ENCODE measurements at regions not wholly inside any gene's neighbourhood (a gene's known extent, or its start where the extent isn't known, plus 50 kb on each side); places are given as distances from the start of the nearest gene placed in this dataset.

DNA sequence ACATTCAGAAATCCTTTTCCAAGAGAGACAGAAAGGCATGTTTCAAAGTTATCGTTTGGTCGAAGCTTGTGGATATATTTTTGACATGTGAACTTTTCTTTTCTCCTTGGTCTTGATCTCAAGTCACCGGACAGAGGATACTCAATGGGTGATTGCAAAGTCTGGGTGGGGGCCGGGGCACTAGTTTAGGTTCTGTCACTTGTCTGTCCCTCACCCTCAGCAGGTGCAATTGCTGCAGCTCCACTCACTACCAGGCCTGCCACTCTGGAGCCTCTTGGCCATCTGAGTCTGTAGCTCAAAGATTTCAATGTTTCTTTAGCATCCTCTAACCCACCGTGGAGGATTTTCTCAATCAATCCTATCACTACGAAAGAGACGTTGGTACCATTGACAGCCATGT, 246.0 kb upstream of the C1orf174 start:
- TF ChIP-seq EP300 (IDR thresholded peaks at IDR 0.05) = no peak
- TF ChIP-seq, protein P1, sequence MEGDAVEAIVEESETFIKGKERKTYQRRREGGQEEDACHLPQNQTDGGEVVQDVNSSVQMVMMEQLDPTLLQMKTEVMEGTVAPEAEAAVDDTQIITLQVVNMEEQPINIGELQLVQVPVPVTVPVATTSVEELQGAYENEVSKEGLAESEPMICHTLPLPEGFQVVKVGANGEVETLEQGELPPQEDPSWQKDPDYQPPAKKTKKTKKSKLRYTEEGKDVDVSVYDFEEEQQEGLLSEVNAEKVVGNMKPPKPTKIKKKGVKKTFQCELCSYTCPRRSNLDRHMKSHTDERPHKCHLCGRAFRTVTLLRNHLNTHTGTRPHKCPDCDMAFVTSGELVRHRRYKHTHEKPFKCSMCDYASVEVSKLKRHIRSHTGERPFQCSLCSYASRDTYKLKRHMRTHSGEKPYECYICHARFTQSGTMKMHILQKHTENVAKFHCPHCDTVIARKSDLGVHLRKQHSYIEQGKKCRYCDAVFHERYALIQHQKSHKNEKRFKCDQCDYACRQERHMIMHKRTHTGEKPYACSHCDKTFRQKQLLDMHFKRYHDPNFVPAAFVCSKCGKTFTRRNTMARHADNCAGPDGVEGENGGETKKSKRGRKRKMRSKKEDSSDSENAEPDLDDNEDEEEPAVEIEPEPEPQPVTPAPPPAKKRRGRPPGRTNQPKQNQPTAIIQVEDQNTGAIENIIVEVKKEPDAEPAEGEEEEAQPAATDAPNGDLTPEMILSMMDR (IDR thresholded peaks at IDR 0.05) = no peak

Data from tibial nerve (tissue), 4 donors.